ENCODE measurements at regions not wholly inside any gene's neighbourhood (a gene's known extent, or its start where the extent isn't known, plus 50 kb on each side); places are given as distances from the start of the nearest gene placed in this dataset.

DNA sequence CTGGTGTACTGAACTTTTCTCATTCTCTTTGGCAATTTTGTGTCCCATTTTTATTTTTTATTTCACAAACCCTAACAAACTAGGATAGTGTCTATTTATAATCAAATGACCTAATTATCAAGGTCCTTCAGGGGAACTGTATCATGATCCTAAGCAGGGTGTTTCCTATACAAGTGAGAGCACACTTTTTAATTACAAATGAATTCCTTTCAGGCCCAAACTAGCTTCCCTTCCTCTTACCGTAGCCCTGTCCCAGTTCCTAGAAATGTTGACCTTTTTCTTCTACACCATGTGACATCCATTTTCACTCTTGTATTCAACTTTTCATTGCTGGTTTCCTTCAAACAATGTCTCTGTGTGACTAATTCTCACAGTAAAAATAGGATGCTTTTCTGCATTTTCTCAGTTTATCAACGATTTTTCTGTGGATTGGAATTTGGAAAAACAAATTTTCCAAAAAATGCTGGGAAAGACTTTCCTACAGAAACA, 411.4 kb downstream of the CCDC91 start:
- DNase-seq (ENCODE audit: low spot score) = no peak

GRCh38 chr12:28602786-28603185, 412.5 kb downstream of the CCDC91 start:
- DNase-seq (ENCODE audit: low spot score) = no peak

GRCh38 chr12:28603239-28603638, 413.0 kb downstream of the CCDC91 start:
- no peak for DNase-seq (ENCODE audit: low spot score)

GRCh38 chr12:28603801-28604200, 413.5 kb downstream of the CCDC91 start:
- DNase-seq (ENCODE audit: low spot score) = no peak

GRCh38 chr12:28604240-28604639, 414.0 kb downstream of the CCDC91 start:
- no peak for DNase-seq (ENCODE audit: low spot score)

DNA sequence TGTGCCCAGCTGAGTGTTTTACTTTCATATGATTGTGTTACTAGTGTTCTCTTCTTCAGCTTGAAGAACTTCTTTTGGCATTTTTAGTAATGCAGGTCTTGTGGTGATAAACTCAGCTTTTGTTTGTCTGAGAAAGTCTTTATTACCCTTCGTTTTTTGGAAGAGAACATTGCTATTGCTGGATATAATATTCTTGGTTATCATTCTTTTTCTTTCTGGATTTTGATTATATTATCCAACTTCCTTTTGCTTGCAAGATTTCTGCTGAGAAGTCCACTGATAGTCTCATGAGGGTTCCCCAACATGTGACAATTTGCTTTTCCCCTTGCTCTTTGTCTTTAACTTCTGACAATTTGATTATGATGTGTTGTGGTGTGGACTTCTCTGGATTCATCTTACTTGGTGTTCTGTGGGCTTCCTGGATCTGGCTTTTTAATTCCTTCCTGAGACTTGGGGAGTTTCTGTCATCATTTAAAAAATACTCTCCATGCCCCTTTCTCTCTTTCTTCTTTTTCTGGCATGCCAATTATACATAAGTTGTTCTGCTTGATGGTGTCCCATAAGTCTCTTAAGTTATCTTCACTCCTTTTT, 416.8 kb downstream of the CCDC91 start:
- no peak for DNase-seq (ENCODE audit: low spot score)

- DNase-seq (ENCODE audit: low spot score) = no peak
Measured at GRCh38 chr12:28610401-28611114, 420.3 kb downstream of the CCDC91 start.

- no peak for DNase-seq (ENCODE audit: low spot score)
Measured at GRCh38 chr12:28611115-28611435, 420.8 kb downstream of the CCDC91 start.

- DNase-seq (ENCODE audit: low spot score) = no peak
Measured at GRCh38 chr12:28611449-28611848, 421.2 kb downstream of the CCDC91 start.

DNA sequence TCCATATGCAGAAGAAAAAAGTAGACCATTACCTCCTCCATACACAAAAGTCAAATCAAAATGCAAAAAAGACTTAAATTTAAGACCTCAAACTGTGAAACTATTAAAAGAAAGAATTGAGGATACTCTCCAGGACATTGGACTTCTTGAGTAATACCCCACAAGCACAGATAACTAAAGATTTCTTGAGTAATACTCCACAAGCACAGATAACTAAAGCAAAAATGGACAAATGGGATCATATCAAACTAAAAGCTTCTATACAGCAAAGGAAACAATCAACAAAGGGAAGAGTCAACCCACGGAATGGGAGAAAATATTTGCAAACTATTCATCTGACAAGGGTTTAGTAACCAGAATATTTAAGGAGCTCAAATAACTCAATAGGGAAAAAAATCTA, 427.9 kb downstream of the CCDC91 start:
- no peak for DNase-seq (ENCODE audit: low spot score)

- DNase-seq (ENCODE audit: low spot score) = no peak
Measured at GRCh38 chr12:28618772-28619171, 428.5 kb downstream of the CCDC91 start.

GRCh38 chr12:28620281-28620680, 430.0 kb downstream of the CCDC91 start:
- DNase-seq (ENCODE audit: low spot score) = no peak

GRCh38 chr12:28622406-28622805, 432.1 kb downstream of the CCDC91 start:
- DNase-seq (ENCODE audit: low spot score) = no peak

DNA sequence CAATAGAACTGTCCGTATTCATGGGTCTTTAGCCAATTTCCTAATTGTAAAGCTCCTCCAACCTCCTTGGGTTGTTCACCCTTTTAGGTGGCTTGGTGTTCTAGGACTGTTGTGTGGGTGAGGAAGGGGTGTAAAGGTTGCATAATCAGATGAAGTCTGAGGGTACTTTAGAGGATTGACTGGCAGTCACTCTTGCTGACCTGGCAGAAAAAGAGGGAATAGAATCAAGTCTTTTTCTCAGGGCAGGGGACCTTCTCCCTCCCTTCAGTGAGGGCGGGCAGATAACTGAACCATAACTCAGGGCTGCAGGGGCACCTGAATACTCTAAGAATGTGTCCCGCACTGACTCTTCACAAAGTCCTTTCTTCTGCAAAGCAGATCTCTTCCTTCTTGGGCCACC, 436.2 kb downstream of the CCDC91 start:
- no peak for DNase-seq (ENCODE audit: low spot score)

- peak; percentile 22 for DNase-seq (ENCODE audit: low spot score)
Measured at GRCh38 chr12:28629691-28630090, 439.4 kb downstream of the CCDC91 start.

DNA sequence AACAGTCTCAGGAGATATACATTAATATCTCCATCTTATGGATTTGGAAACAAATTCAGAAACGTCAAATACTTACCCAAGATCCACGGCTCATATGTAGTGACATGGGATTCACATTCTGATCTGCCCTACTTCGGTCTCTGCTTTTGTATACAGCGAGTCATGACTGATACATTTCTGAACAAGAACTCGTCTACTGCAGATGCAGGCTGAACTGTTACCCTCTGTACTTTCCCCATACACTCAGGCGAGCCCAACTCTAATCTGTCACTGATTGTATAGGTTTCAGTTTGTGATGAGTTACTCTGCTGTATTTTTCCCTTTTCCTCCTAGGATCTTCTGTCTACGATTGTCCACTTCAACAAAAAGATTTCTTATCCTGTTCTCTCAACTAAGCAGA, 441.6 kb downstream of the CCDC91 start:
- DNase-seq (ENCODE audit: low spot score) = no peak

DNA sequence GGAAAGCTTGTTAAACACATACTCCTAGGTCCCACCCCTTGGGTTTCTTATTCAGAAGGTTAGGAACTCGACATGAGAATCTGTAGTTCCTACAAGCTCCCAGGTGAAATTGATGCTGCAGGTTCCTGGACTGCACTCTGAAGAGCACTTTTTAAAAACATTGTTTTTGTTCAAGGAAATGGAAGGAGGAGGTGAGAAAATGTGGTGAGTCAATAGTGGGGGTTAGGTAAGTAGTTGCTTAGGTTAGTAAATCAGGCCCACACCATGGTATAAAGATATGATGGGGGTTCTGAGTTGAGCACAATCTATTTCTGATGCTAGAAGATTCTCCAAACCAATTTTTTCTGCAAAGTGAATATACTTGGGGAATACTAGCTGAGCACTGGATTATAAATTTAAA, 450.3 kb downstream of the CCDC91 start:
- no peak for DNase-seq (ENCODE audit: low spot score)

DNA sequence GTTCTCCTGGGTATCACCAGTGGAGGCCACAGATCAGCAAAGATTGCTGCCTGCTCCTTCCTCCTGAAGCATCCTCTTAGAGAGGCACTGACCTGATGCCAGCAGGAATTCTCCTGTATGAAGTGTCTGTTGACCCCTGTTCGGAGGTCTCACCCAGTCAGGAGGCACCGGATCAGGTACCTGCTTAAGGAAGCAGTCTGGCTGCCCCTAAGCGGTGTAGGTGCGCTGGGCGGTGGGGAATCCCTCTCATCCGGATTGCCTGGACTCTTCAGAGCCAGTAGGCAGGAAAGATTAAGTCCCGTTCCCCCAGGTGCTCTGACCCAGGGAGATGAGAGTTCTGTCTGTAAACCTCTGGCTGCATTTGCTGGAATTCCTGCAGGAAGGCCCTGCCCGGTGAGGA, 455.2 kb downstream of the CCDC91 start:
- no peak for DNase-seq (ENCODE audit: low spot score)

DNA sequence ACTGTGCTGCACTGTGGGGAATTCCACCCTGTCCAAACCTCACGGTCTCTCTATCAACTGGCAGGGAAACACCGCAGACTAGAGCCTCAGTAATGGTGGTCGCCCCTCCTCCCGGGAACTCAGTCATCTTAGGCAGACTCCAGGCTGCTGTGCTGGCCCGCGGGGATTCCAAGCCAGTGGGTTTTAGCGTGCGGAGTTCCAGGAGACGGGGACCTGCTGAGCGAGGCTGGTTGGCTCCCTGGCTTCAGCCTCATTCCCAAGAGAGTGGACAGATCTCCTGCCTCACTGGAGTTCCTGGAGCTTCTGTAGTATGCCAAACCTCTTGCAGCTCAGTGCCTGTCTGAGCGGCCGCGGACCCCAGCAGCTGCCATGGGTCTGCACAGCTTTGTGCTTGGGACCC, 455.6 kb downstream of the CCDC91 start:
- DNase-seq (ENCODE audit: low spot score) = no peak

DNA sequence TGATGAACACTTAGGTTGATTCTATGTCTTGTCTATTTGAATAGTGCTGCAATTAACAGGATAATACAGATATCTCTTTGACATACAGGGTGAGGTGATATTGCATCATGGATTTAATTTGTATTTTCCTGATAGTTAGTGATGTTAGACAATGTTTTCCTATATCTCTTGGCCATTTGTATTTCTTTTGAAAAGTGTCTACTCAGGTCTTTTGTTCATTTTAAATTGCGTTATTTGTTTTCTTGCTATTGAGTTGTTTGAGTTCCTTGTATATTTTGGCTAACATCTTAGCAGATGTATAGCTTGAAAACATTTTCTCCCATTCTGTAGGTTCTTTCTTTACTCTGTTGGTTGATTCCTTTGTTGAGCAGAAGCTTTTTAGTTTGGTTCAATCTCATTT, 460.6 kb downstream of the CCDC91 start:
- DNase-seq (ENCODE audit: low spot score) = no peak

DNA sequence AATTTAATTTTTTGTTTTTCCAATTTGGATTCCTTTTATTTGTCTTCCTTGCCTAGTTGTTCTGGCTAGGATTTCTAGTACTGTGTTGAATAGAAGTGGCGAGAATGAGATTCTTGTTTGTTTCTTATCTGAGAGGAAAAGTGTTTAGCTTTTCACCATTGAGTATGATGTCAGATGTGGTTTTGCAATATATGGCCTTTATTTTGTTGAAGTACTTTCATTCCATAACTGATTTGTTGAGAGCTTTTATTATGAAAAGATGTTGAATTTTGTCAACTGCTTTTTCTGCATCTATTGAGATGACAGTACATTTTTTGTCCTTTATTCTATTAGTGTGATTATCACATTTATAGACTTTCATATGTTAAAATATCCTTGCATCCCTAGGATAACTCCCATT, 462.0 kb downstream of the CCDC91 start:
- no peak for DNase-seq (ENCODE audit: low spot score)

DNA sequence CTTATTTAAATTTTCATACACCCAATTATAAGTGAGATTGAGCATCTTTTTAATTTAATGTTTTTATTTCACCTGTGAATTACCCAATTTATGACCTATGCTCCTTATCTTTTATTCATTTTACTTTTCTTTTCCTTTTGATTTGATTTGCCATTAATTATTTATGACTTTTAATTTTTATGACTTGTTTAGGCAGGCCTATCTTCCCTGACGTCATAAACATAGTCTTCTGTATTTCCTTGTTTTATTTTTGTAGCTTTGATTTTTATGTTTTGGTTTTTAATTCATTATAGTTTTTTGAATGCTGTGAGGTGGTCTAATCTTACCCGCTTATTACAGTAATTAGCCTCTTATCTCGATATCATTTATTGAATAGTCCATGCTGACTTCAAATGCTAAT, 467.1 kb upstream of the FAR2 start:
- no peak for DNase-seq (ENCODE audit: low spot score)

GRCh38 chr12:28683366-28683765, 465.7 kb upstream of the FAR2 start:
- no peak for DNase-seq (ENCODE audit: low spot score)

Data from Ammon's horn (tissue), 1 donor.